ENCODE measurements at regions not wholly inside any gene's neighbourhood (a gene's known extent, or its start where the extent isn't known, plus 50 kb on each side); places are given as distances from the start of the nearest gene placed in this dataset.

DNA sequence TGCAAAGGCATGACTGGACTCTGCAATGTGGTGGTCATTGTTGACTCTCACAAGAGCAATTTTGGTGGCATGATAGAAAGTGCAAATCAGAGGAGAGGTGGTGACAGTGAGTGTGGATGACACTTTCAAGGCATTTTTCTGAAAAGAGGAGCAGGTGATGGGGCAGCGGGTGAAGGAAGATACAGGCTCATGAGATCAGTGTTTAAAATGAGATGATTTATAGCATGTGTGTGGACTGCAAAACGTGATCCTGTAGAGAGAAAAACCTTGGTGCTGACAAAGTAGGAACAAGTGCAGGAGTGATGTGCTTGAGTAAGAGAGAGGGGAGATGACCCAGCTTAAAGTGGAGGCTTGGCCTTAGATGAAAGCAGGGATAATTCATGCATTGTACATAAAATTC is 171.2 kb upstream of the PPP2R2B start:
- no peak overlapping the region for H3K4me3 ChIP-seq
- H3K27ac ChIP-seq: no peak overlapping the region
- H2AFZ ChIP-seq (replicated peaks): no peak overlapping the region
- Mint-ChIP-seq H3K4me3 (no peak overlapping the region), H3K9me3 (no peaks in the 10 kb centered on the region), H3K36me3 (no peaks in the 10 kb centered on the region), H3K27ac (no peak overlapping the region), H3K27me3 (ENCODE audit: insufficient read depth, low read depth) (no peaks in the 10 kb centered on the region), H3K4me1 (no peaks in the 10 kb centered on the region)
- no peaks in the 10 kb centered on the region for H4K20me1 ChIP-seq (ENCODE audit: low read depth)
- H3K9ac ChIP-seq: no peak overlapping the region
- DNase-seq (ENCODE audit: low spot score): no peak
- no peaks in the 10 kb centered on the region for H3K36me3 ChIP-seq
- H3K27me3 ChIP-seq: no peaks in the 10 kb centered on the region
- H3K4me1 ChIP-seq: no peaks in the 10 kb centered on the region
- H3K79me2 ChIP-seq (ENCODE audit: low read depth): no peaks in the 10 kb centered on the region
- no peak for TF ChIP-seq EZH2 (IDR thresholded peaks at IDR 0.05)
- TF ChIP-seq EZH2phosphoT487 (IDR thresholded peaks at IDR 0.05): no peak
- H3F3A ChIP-seq (ENCODE audit: low read depth): no peaks in the 10 kb centered on the region
- H3K4me2 ChIP-seq: no peak overlapping the region
- no peaks in the 10 kb centered on the region for H3K9me3 ChIP-seq (ENCODE audit: low read depth)

GRCh38 chr5:147050172-147050571 is 171.6 kb upstream of the PPP2R2B start:
- Histone ChIP-seq H3K79me2 (ENCODE audit: low read depth) (no peaks in the 10 kb centered on the region), H3K4me3 (no peak overlapping the region), H4K20me1 (ENCODE audit: low read depth) (no peaks in the 10 kb centered on the region), H3K4me2 (no peak overlapping the region), H3K36me3 (no peaks in the 10 kb centered on the region), H3K4me1 (no peaks in the 10 kb centered on the region), H2AFZ (replicated peaks) (no peak overlapping the region), H3K27ac (no peak overlapping the region), H3K27me3 (no peaks in the 10 kb centered on the region), H3F3A (ENCODE audit: low read depth) (no peaks in the 10 kb centered on the region), H3K9me3 (ENCODE audit: low read depth) (no peaks in the 10 kb centered on the region), H3K9ac (no peak overlapping the region)
- no peaks in the 10 kb centered on the region for H3K9me3 Mint-ChIP-seq
- no peak for DNase-seq (ENCODE audit: low spot score)
- H3K4me3 Mint-ChIP-seq: no peak overlapping the region
- H3K36me3 Mint-ChIP-seq: no peaks in the 10 kb centered on the region
- no peak overlapping the region for H3K27ac Mint-ChIP-seq
- H3K4me1 Mint-ChIP-seq: no peaks in the 10 kb centered on the region
- H3K27me3 Mint-ChIP-seq (ENCODE audit: insufficient read depth, low read depth): no peaks in the 10 kb centered on the region
- TF ChIP-seq EZH2phosphoT487 (IDR thresholded peaks at IDR 0.05) (no peak), EZH2 (IDR thresholded peaks at IDR 0.05) (no peak), CTCF (IDR thresholded peaks at IDR 0.05) (no peak)

- no peaks in the 10 kb centered on the region for H3K79me2 ChIP-seq (ENCODE audit: low read depth)
- no peak overlapping the region for H3K27ac ChIP-seq
- H4K20me1 ChIP-seq (ENCODE audit: low read depth): no peaks in the 10 kb centered on the region
- no peak for TF ChIP-seq CTCF (IDR thresholded peaks at IDR 0.05)
- H3K9ac ChIP-seq: no peak overlapping the region
- Mint-ChIP-seq H3K27ac (no peak overlapping the region), H3K4me3 (no peak overlapping the region), H3K4me1 (peaks cover 7% of the 10 kb centered on the region), H3K27me3 (ENCODE audit: insufficient read depth, low read depth) (no peaks in the 10 kb centered on the region), H3K36me3 (no peaks in the 10 kb centered on the region), H3K9me3 (no peaks in the 10 kb centered on the region)
- H3F3A ChIP-seq (ENCODE audit: low read depth): no peaks in the 10 kb centered on the region
- no peak overlapping the region for H2AFZ ChIP-seq (replicated peaks)
- no peak for DNase-seq (ENCODE audit: low spot score)
- H3K36me3 ChIP-seq: no peaks in the 10 kb centered on the region
- no peaks in the 10 kb centered on the region for H3K27me3 ChIP-seq
- H3K4me1 ChIP-seq: peaks cover 9% of the 10 kb centered on the region
- H3K4me3 ChIP-seq: no peak overlapping the region
- H3K9me3 ChIP-seq (ENCODE audit: low read depth): no peaks in the 10 kb centered on the region
- H3K4me2 ChIP-seq: no peak overlapping the region
These were observed 172.6 kb upstream of the PPP2R2B start for GRCh38 chr5:147051193-147051592.

DNA sequence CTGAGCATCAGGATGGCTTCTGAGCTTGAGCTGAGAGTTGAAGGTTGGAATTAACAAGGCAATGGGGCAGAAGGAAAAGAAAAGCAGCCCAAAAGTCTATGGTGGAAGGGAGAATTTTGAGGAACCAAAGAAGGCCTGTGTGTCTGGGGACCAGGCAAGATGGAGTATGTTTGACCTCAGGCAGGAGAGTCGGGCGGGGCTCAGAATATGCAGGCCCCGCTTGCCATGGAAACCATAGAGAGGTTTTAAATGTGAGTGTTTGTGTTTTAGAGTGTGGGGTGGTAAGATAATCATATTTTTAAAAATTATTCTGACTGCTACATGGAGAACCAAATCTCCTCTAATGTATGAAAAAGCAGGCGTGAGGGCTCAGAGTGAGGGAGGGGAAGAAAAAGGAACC is 174.0 kb upstream of the PPP2R2B start:
- Mint-ChIP-seq H3K27me3 (ENCODE audit: insufficient read depth, low read depth) (no peaks in the 10 kb centered on the region), H3K4me1 (peaks cover 7% of the 10 kb centered on the region), H3K36me3 (no peaks in the 10 kb centered on the region), H3K4me3 (no peak overlapping the region), H3K9me3 (no peaks in the 10 kb centered on the region), H3K27ac (no peak overlapping the region)
- Histone ChIP-seq H3K36me3 (no peaks in the 10 kb centered on the region), H3K4me3 (no peak overlapping the region), H3K27ac (no peak overlapping the region), H3K27me3 (no peaks in the 10 kb centered on the region), H3K9me3 (ENCODE audit: low read depth) (no peaks in the 10 kb centered on the region), H3K4me1 (peaks cover 12% of the 10 kb centered on the region), H2AFZ (replicated peaks) (no peak overlapping the region), H3F3A (ENCODE audit: low read depth) (no peaks in the 10 kb centered on the region), H4K20me1 (ENCODE audit: low read depth) (no peaks in the 10 kb centered on the region), H3K9ac (no peak overlapping the region), H3K4me2 (no peak overlapping the region), H3K79me2 (ENCODE audit: low read depth) (no peaks in the 10 kb centered on the region)
- DNase-seq (ENCODE audit: low spot score): no peak
- TF ChIP-seq CTCF (IDR thresholded peaks at IDR 0.05): no peak
- no peak for TF ChIP-seq EZH2 (IDR thresholded peaks at IDR 0.05)
- TF ChIP-seq EZH2phosphoT487 (IDR thresholded peaks at IDR 0.05): no peak
